HEK293 (cell line): ENCODE measurements at regions not wholly inside any gene's neighbourhood (a gene's known extent, or its start where the extent isn't known, plus 50 kb on each side); places are given as distances from the start of the nearest gene placed in this dataset.

ENCODE experiments used
- CTCF ChIA-PET: fragments of 350-600 bp; formaldehyde crosslinking; extraction: SDS; loops from one replicate; lab custom pipeline; 2021; ENCODE audit warnings: antibody characterized with exemption; lab: Yijun Ruan, JAX
- POLR2A ChIA-PET: fragments of 300-600 bp; formaldehyde crosslinking; extraction: SDS; loops from one replicate; lab custom pipeline; 2020; ENCODE audit warnings: antibody characterized with exemption, inconsistent platforms; lab: Yijun Ruan, JAX
- H3K27ac ChIP-seq: fragments of 200-500 bp; sonication (Bioruptor generic); 2 replicates; pipeline ENCODE4 v1.5.1; 2014; ENCODE audit warnings: low read depth, low read length, control low read depth, inconsistent platforms; ENCODE audit errors: extremely low read depth
- H3K36me3 ChIP-seq, 2 experiments: fragments of 200-500 bp in 1 of 2; sonication (Bioruptor generic) in 1 of 2; 1 replicate in 1 of 2; 2 replicates in 1 of 2; pipeline ENCODE4 v1.5.1; 2014 to 2017; ENCODE audit warnings: inconsistent platforms in 2 of 2, low read length in 2 of 2; ENCODE audit not compliant: control insufficient read depth in 2 of 2, insufficient read depth in 1 of 2
- H3K4me1 ChIP-seq: fragments of 200-500 bp; sonication (Bioruptor generic); 2 replicates; pipeline ENCODE4 v1.5.1; 2014; ENCODE audit warnings: mild to moderate bottlenecking, low read length, inconsistent platforms; ENCODE audit not compliant: control insufficient read depth, insufficient read depth
- H3K4me3 ChIP-seq: 2 replicates; pipeline ENCODE4 v1.5.1; 2011; ENCODE audit warnings: low read depth, mild to moderate bottlenecking, control low read depth, low read length, moderate library complexity
- H3K9me3 ChIP-seq: fragments of 200-500 bp; sonication (Bioruptor generic); 2 replicates; pipeline ENCODE4 v1.5.1; 2014; ENCODE audit warnings: low read depth, low read length, inconsistent platforms; ENCODE audit not compliant: control insufficient read depth, insufficient read depth
- OVOL3 ChIP-seq: fragments of 450-650 bp; formaldehyde crosslinking; IDR thresholded peaks from 2 replicates; pipeline ENCODE4 v1.5.1; 2016; ENCODE audit warnings: missing biosample characterization, missing genetic modification characterization
- PRDM1 ChIP-seq: fragments of 450-650 bp; formaldehyde crosslinking; IDR thresholded peaks from 2 replicates; pipeline ENCODE4; 2016; ENCODE audit warnings: missing biosample characterization, missing genetic modification characterization
- SALL2 ChIP-seq: fragments of 450-650 bp; formaldehyde crosslinking; IDR thresholded peaks from 2 replicates; pipeline ENCODE4 v1.5.0; 2017; ENCODE audit warnings: missing biosample characterization, mild to moderate bottlenecking, missing genetic modification characterization, borderline replicate concordance
- TRIM28 ChIP-seq: IDR thresholded peaks from 2 replicates; pipeline ENCODE4 v1.6.1; 2011; ENCODE audit warnings: low read length, control low read depth, borderline replicate concordance
- ZFHX2 ChIP-seq: fragments of 450-650 bp; formaldehyde crosslinking; conservative IDR thresholded peaks from 2 replicates; pipeline ENCODE4 v1.5.1; 2016; ENCODE audit warnings: missing biosample characterization, missing genetic modification characterization
- ZNF121 ChIP-seq: fragments of 450-650 bp; formaldehyde crosslinking; IDR thresholded peaks from 2 replicates; pipeline ENCODE4 v1.5.1; 2016; ENCODE audit warnings: missing biosample characterization, missing genetic modification characterization
- ZNF202 ChIP-seq: fragments of 450-650 bp; formaldehyde crosslinking; IDR thresholded peaks from 2 replicates; pipeline ENCODE4 v1.5.1; 2016; ENCODE audit warnings: missing biosample characterization, missing genetic modification characterization, borderline replicate concordance
- ZNF311 ChIP-seq: fragments of 450-650 bp; formaldehyde crosslinking; IDR thresholded peaks from 2 replicates; pipeline ENCODE4 v1.5.1; 2017; ENCODE audit warnings: missing biosample characterization, missing genetic modification characterization, borderline replicate concordance
- ZNF433 ChIP-seq: fragments of 450-650 bp; formaldehyde crosslinking; IDR thresholded peaks from 2 replicates; pipeline ENCODE4 v1.5.1; 2016; ENCODE audit warnings: missing biosample characterization, missing genetic modification characterization, low read depth
- ZNF549 ChIP-seq: fragments of 450-650 bp; IDR thresholded peaks from 2 replicates; pipeline ENCODE4 v1.5.1; 2018; ENCODE audit warnings: missing biosample characterization, missing genetic modification characterization, mild to moderate bottlenecking, inconsistent platforms, moderate library complexity
- ZNF610 ChIP-seq: fragments of 450-650 bp; formaldehyde crosslinking; IDR thresholded peaks from 2 replicates; pipeline ENCODE4 v1.5.1; 2016; ENCODE audit warnings: missing biosample characterization, missing genetic modification characterization, borderline replicate concordance
- ZNF707 ChIP-seq: fragments of 450-650 bp; formaldehyde crosslinking; IDR thresholded peaks from 2 replicates; pipeline ENCODE4 v1.5.1; 2016; ENCODE audit warnings: missing biosample characterization, missing genetic modification characterization
- ZNF776 ChIP-seq: fragments of 450-650 bp; formaldehyde crosslinking; IDR thresholded peaks from 2 replicates; pipeline ENCODE4 v1.5.0; 2017; ENCODE audit warnings: missing biosample characterization, missing genetic modification characterization, borderline replicate concordance
- TF ChIP-seq, protein P1 (sequence below): fragments of 450-650 bp; formaldehyde crosslinking; IDR thresholded peaks from 2 replicates; pipeline ENCODE4 v1.5.1; 2016; ENCODE audit warnings: missing biosample characterization, missing genetic modification characterization
- TF ChIP-seq, protein P2 (sequence below): fragments of 450-650 bp; formaldehyde crosslinking; IDR thresholded peaks from 2 replicates; pipeline ENCODE4 v1.5.1; 2016; ENCODE audit warnings: missing biosample characterization, missing genetic modification characterization
- TF ChIP-seq, protein P3 (sequence below): fragments of 450-650 bp; formaldehyde crosslinking; IDR thresholded peaks from 2 replicates; pipeline ENCODE4 v1.5.1; 2016; ENCODE audit warnings: missing biosample characterization, missing genetic modification characterization

DNA sequence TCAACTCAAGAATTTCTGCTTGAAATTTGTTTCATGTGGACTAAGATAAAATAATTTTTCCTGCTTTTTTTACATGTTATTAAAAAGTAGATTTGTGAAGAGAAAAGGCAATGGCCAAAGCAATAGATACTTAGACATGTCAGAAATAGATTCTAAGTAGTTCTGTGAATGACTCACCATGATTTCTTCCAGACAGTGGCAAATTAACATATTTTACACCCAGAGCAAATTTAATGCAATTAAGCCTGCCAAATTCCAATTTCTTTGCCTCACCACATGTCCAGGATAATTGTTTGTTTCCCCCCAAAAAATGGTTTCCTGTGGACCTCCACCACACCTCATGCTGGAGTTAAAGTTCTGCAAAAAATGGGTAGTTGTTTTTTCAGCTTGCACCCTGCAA is 651.4 kb downstream of the CETN3 start:
- H3K9me3 ChIP-seq: no peaks in the 10 kb centered on the region
- H3K27ac ChIP-seq: no peak overlapping the region
- TF ChIP-seq TRIM28 (no peak), ZNF202 (tag by site-specific recombination) (no peak), ZNF433 (tag by site-specific recombination) (no peak), ZFHX2 (tag by site-specific recombination) (no peak)
- TF ChIP-seq, all 188 proteins: peak for 0
- Histone ChIP-seq H3K4me3 (no peak overlapping the region), H3K4me1 (no peaks in the 10 kb centered on the region), H3K36me3 (no peaks in the 10 kb centered on the region)
- ChIA-PET CTCF (interaction anchor here (0.5 kb wide), 1 partner anchor 10 kb away, joined by 4 read pairs; no protein-coding TSS in a partner anchor), POLR2A (no interaction called here)

DNA sequence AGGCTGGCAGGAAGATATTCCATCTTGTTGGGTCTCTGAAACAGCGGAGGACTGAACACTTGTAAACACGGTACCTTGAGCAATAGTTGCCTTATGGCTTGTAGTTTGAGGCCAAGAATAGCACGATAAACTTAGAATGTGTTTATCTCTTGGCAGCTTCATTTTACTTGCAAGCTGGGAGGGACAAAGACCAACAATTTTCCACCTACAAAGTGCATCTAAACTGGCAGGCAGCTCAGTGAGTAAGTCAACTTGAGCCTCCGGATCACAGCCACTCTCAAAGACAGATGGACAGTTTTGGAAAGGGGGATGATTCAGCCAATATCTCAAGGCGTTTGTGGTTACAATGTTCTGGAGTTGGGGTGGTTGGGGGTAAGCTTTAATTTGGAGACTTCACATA is 652.6 kb downstream of the CETN3 start:
- Histone ChIP-seq H3K4me3 (no peak overlapping the region), H3K9me3 (no peaks in the 10 kb centered on the region), H3K27ac (no peak overlapping the region), H3K4me1 (no peaks in the 10 kb centered on the region), H3K36me3 (no peaks in the 10 kb centered on the region)
- TF ChIP-seq OVOL3 (tag by site-specific recombination) (no peak), SALL2 (tag by site-specific recombination) (no peak), ZNF311 (tag by site-specific recombination) (no peak)
- ChIA-PET POLR2A (no interaction called here), CTCF (interaction anchor here (0.6 kb wide), 2 partner anchors 430 to 991 kb away, joined by 3 to 4 read pairs; no protein-coding TSS in a partner anchor)

DNA sequence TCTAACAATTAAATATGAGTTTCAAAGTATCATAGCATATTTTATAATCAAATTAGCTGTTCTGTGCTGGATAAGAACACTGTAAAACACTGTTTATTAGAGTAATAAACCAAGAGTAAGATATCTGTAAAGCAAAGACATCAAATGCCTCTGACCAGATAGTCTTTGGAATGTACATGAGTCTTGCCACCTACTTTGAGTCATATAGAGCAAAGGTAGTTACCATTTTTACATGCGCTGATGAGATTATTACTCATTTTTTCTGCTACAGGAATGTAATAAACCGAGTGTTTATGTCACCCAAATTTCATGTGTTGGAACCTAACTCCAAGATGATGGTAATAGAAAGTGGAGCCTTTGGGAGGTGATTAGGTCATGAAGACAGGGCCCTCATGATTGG is 654.5 kb downstream of the CETN3 start:
- Histone ChIP-seq H3K4me1 (no peaks in the 10 kb centered on the region), H3K9me3 (no peaks in the 10 kb centered on the region), H3K36me3 (no peaks in the 10 kb centered on the region), H3K4me3 (no peak overlapping the region), H3K27ac (no peak overlapping the region)
- ChIA-PET POLR2A (no interaction called here), CTCF (no interaction called here)
- TF ChIP-seq ZNF776: no peak
- no peak for TF ChIP-seq PRDM1 (tag by site-specific recombination)
- TF ChIP-seq ZNF549 (tag by site-specific recombination): no peak
- TF ChIP-seq ZNF121 (tag by site-specific recombination): no peak
- TF ChIP-seq, protein P1, sequence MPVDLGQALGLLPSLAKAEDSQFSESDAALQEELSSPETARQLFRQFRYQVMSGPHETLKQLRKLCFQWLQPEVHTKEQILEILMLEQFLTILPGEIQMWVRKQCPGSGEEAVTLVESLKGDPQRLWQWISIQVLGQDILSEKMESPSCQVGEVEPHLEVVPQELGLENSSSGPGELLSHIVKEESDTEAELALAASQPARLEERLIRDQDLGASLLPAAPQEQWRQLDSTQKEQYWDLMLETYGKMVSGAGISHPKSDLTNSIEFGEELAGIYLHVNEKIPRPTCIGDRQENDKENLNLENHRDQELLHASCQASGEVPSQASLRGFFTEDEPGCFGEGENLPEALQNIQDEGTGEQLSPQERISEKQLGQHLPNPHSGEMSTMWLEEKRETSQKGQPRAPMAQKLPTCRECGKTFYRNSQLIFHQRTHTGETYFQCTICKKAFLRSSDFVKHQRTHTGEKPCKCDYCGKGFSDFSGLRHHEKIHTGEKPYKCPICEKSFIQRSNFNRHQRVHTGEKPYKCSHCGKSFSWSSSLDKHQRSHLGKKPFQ: no peak
- no peak for TF ChIP-seq ZNF610
- TF ChIP-seq, protein P2, sequence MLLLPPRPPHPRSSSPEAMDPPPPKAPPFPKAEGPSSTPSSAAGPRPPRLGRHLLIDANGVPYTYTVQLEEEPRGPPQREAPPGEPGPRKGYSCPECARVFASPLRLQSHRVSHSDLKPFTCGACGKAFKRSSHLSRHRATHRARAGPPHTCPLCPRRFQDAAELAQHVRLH (tag by site-specific recombination): no peak
- TF ChIP-seq, protein P3, sequence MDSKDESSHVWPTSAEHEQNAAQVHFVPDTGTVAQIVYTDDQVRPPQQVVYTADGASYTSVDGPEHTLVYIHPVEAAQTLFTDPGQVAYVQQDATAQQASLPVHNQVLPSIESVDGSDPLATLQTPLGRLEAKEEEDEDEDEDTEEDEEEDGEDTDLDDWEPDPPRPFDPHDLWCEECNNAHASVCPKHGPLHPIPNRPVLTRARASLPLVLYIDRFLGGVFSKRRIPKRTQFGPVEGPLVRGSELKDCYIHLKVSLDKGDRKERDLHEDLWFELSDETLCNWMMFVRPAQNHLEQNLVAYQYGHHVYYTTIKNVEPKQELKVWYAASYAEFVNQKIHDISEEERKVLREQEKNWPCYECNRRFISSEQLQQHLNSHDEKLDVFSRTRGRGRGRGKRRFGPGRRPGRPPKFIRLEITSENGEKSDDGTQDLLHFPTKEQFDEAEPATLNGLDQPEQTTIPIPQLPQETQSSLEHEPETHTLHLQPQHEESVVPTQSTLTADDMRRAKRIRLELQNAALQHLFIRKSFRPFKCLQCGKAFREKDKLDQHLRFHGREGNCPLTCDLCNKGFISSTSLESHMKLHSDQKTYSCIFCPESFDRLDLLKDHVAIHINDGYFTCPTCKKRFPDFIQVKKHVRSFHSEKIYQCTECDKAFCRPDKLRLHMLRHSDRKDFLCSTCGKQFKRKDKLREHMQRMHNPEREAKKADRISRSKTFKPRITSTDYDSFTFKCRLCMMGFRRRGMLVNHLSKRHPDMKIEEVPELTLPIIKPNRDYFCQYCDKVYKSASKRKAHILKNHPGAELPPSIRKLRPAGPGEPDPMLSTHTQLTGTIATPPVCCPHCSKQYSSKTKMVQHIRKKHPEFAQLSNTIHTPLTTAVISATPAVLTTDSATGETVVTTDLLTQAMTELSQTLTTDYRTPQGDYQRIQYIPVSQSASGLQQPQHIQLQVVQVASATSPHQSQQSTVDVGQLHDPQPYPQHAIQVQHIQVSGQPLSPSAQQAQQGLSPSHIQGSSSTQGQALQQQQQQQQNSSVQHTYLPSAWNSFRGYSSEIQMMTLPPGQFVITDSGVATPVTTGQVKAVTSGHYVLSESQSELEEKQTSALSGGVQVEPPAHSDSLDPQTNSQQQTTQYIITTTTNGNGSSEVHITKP (tag by site-specific recombination): no peak
- TF ChIP-seq ZNF707: no peak
